GM23338 (cell line): ENCODE measurements at regions not wholly inside any gene's neighbourhood (a gene's known extent, or its start where the extent isn't known, plus 50 kb on each side); places are given as distances from the start of the nearest gene placed in this dataset.

Experiments
- ATAC-seq: fragments of 200-7000 bp; cut with Tn5 transposase; 3 replicates; pipeline ENCODE4 v1.9.1; 2020
- DNase-seq: peaks from one replicate; pipeline ENCODE4 v3.0.0-alpha.2; 2015; ENCODE audit warnings: low spot score
- H2AFZ ChIP-seq: fragments of 200-600 bp; sonication (generic); 2 replicates; pipeline ENCODE4 v1.8.0; 2016; ENCODE audit warnings: antibody characterized with exemption, mild to moderate bottlenecking, moderate library complexity
- H3F3A ChIP-seq: fragments of 200-600 bp; sonication (generic); replicated peaks from 2 replicates; pipeline ENCODE4 v1.8.0; 2017; ENCODE audit warnings: antibody characterized with exemption, mixed run types, low read depth
- H3K27ac ChIP-seq: fragments of 200-600 bp; sonication (generic); 2 replicates; pipeline ENCODE4 v1.6.1; 2016; ENCODE audit warnings: low read depth
- H3K27me3 ChIP-seq: fragments of 200-600 bp; sonication (generic); 2 replicates; pipeline ENCODE4 v1.8.0; 2016; ENCODE audit warnings: mild to moderate bottlenecking, mixed run types, moderate library complexity; ENCODE audit not compliant: insufficient read depth
- H3K36me3 ChIP-seq: fragments of 200-600 bp; sonication (generic); 2 replicates; pipeline ENCODE4 v1.8.0; 2016; ENCODE audit warnings: mild to moderate bottlenecking; ENCODE audit not compliant: insufficient read depth
- H3K4me1 ChIP-seq: fragments of 200-600 bp; sonication (generic); 2 replicates; pipeline ENCODE4 v1.8.0; 2016; ENCODE audit warnings: mild to moderate bottlenecking, moderate library complexity; ENCODE audit not compliant: insufficient read depth
- H3K4me2 ChIP-seq: fragments of 200-600 bp; sonication (generic); 2 replicates; pipeline ENCODE4 v1.7.1; 2017; ENCODE audit warnings: mixed run types
- H3K4me3 ChIP-seq: fragments of 200-600 bp; sonication (generic); 2 replicates; pipeline ENCODE4 v1.6.1; 2016; ENCODE audit warnings: mixed run types
- H3K79me2 ChIP-seq: fragments of 200-600 bp; sonication (generic); replicated peaks from 2 replicates; pipeline ENCODE4 v1.8.0; 2017; ENCODE audit warnings: mild to moderate bottlenecking; ENCODE audit not compliant: insufficient read depth
- H3K9me2 ChIP-seq: fragments of 200-600 bp; sonication (generic); 2 replicates; pipeline ENCODE4 v1.8.0; 2017; ENCODE audit not compliant: insufficient read depth
- H4K20me1 ChIP-seq: fragments of 200-600 bp; sonication (generic); replicated peaks from 2 replicates; pipeline ENCODE4 v1.8.0; 2017; ENCODE audit warnings: mild to moderate bottlenecking; ENCODE audit not compliant: insufficient read depth
- H3K27ac Mint-ChIP-seq: 2 replicates; pipeline ENCODE4 v1.8.0; 2020; ENCODE audit warnings: inconsistent platforms, mild to moderate bottlenecking, moderate library complexity, mixed read lengths
- H3K27me3 Mint-ChIP-seq: 3 replicates; pipeline ENCODE4 v1.8.0; 2022; ENCODE audit warnings: low read depth, mild to moderate bottlenecking, moderate library complexity, mixed read lengths, inconsistent platforms; ENCODE audit not compliant: insufficient read depth, poor library complexity
- H3K36me3 Mint-ChIP-seq: 3 replicates; pipeline ENCODE4 v1.8.0; 2021; ENCODE audit warnings: low read depth, mild to moderate bottlenecking, inconsistent platforms, moderate library complexity, mixed read lengths
- H3K4me1 Mint-ChIP-seq: 3 replicates; pipeline ENCODE4 v1.8.0; 2020; ENCODE audit warnings: mild to moderate bottlenecking, inconsistent platforms, mixed read lengths
- H3K4me3 Mint-ChIP-seq: 3 replicates; pipeline ENCODE4 v1.8.0; 2021; ENCODE audit warnings: moderate library complexity, mild to moderate bottlenecking, inconsistent platforms, mixed read lengths
- H3K9me3 Mint-ChIP-seq: 3 replicates; pipeline ENCODE4 v1.8.0; 2020; ENCODE audit warnings: moderate library complexity, mild to moderate bottlenecking, inconsistent platforms, mixed read lengths
- CREB1 ChIP-seq: fragments of 250-450 bp; sonication (Bioruptor Pico); IDR thresholded peaks from 2 replicates; pipeline ENCODE4 v1.5.0; 2020; ENCODE audit warnings: low read depth, mild to moderate bottlenecking, moderate library complexity
- EZH2 ChIP-seq: fragments of 200-600 bp; sonication (generic); IDR thresholded peaks from one replicate; pipeline ENCODE4 v1.8.0; 2017; ENCODE audit warnings: antibody characterized with exemption, mild to moderate bottlenecking, low read depth; ENCODE audit not compliant: unreplicated experiment
- EZH2phosphoT487 ChIP-seq: fragments of 200-600 bp; sonication (generic); IDR thresholded peaks from one replicate; pipeline ENCODE4 v1.8.1; 2018; ENCODE audit warnings: antibody characterized with exemption; ENCODE audit not compliant: unreplicated experiment
- JUNB ChIP-seq: IDR thresholded peaks from one replicate; pipeline ENCODE4 v1.6.1; 2016; ENCODE audit warnings: antibody characterized with exemption; ENCODE audit not compliant: unreplicated experiment
- NANOG ChIP-seq: IDR thresholded peaks from 2 replicates; pipeline ENCODE4 v1.6.1; 2016; ENCODE audit warnings: antibody characterized with exemption, borderline replicate concordance
- POLR2AphosphoS5 ChIP-seq: IDR thresholded peaks from 2 replicates; pipeline ENCODE4 v1.6.1; 2016; ENCODE audit warnings: antibody characterized with exemption, low read depth
- STAT1 ChIP-seq: IDR thresholded peaks from one replicate; pipeline ENCODE4 v1.6.1; 2016; ENCODE audit warnings: antibody characterized with exemption; ENCODE audit not compliant: unreplicated experiment
- ZNF114 ChIP-seq: fragments of 250-450 bp; sonication (Bioruptor Pico); IDR thresholded peaks from 2 replicates; pipeline ENCODE4 v1.5.0; 2020; ENCODE audit warnings: mild to moderate bottlenecking, moderate library complexity
- ZNF331 ChIP-seq: fragments of 250-450 bp; sonication (Bioruptor Pico); IDR thresholded peaks from 2 replicates; pipeline ENCODE4 v1.5.0; 2020; ENCODE audit warnings: low read depth, mild to moderate bottlenecking, moderate library complexity
- TF ChIP-seq, protein P1 (sequence below): fragments of 250-450 bp; sonication (Bioruptor Pico); IDR thresholded peaks from 2 replicates; pipeline ENCODE4 v1.5.0; 2020; ENCODE audit warnings: mild to moderate bottlenecking, moderate library complexity
- TF ChIP-seq, protein P2 (sequence below): IDR thresholded peaks from 2 replicates; pipeline ENCODE4 v1.6.1; 2016; ENCODE audit warnings: antibody characterized with exemption
- TF ChIP-seq, protein P3 (sequence below): IDR thresholded peaks from one replicate; pipeline ENCODE4 v1.6.1; 2018; ENCODE audit warnings: antibody characterized with exemption; ENCODE audit not compliant: unreplicated experiment
- TF ChIP-seq, protein P4 (sequence below), 2 experiments: fragments of 200-600 bp in 1 of 2; sonication (generic) in 1 of 2; conservative IDR thresholded peaks; 2 replicates each; pipeline versions ENCODE4 v1.5.1 to v1.6.1; 2016 to 2017; ENCODE audit warnings: antibody characterized with exemption in 2 of 2, low read depth in 2 of 2, mild to moderate bottlenecking in 2 of 2, moderate library complexity in 1 of 2

DNA sequence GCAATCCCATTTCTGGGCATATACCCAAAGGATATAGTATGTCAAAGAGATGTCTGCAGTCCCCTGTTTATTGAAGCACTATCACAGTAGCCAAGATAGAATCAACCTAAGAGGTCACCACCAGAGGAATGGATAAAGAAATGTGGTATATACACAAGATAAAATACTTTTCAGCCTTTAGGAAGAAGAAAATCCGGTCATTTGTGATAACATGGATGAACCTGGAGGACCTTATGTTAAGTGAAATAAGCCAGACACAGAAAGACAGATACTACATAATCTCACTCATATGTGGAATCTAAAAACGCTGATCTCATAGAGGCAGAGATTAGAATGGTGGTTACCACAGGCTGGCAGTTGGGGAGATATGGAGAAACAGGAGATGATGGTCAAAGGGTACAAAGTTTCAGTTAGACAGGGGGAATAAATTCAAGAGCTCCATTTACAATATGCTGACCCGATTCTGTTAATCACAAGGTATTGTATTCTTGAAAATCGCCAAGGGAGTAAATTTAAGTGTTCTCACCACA lies 195.8 kb downstream of the MTHFS start:
- Histone ChIP-seq H3K4me2 (no peak overlapping the region), H3K79me2 (no peaks in the 10 kb centered on the region), H3K36me3 (no peaks in the 10 kb centered on the region), H3K27me3 (no peaks in the 10 kb centered on the region), H3K9me2 (peaks cover 29% of the 10 kb centered on the region; the same call in 1 of the 2 replicates), H4K20me1 (no peaks in the 10 kb centered on the region), H3F3A (no peaks in the 10 kb centered on the region), H3K4me1 (no peaks in the 10 kb centered on the region), H3K27ac (no peak overlapping the region), H3K4me3 (no peak overlapping the region), H2AFZ (no peak overlapping the region)
- TF ChIP-seq, protein P1, sequence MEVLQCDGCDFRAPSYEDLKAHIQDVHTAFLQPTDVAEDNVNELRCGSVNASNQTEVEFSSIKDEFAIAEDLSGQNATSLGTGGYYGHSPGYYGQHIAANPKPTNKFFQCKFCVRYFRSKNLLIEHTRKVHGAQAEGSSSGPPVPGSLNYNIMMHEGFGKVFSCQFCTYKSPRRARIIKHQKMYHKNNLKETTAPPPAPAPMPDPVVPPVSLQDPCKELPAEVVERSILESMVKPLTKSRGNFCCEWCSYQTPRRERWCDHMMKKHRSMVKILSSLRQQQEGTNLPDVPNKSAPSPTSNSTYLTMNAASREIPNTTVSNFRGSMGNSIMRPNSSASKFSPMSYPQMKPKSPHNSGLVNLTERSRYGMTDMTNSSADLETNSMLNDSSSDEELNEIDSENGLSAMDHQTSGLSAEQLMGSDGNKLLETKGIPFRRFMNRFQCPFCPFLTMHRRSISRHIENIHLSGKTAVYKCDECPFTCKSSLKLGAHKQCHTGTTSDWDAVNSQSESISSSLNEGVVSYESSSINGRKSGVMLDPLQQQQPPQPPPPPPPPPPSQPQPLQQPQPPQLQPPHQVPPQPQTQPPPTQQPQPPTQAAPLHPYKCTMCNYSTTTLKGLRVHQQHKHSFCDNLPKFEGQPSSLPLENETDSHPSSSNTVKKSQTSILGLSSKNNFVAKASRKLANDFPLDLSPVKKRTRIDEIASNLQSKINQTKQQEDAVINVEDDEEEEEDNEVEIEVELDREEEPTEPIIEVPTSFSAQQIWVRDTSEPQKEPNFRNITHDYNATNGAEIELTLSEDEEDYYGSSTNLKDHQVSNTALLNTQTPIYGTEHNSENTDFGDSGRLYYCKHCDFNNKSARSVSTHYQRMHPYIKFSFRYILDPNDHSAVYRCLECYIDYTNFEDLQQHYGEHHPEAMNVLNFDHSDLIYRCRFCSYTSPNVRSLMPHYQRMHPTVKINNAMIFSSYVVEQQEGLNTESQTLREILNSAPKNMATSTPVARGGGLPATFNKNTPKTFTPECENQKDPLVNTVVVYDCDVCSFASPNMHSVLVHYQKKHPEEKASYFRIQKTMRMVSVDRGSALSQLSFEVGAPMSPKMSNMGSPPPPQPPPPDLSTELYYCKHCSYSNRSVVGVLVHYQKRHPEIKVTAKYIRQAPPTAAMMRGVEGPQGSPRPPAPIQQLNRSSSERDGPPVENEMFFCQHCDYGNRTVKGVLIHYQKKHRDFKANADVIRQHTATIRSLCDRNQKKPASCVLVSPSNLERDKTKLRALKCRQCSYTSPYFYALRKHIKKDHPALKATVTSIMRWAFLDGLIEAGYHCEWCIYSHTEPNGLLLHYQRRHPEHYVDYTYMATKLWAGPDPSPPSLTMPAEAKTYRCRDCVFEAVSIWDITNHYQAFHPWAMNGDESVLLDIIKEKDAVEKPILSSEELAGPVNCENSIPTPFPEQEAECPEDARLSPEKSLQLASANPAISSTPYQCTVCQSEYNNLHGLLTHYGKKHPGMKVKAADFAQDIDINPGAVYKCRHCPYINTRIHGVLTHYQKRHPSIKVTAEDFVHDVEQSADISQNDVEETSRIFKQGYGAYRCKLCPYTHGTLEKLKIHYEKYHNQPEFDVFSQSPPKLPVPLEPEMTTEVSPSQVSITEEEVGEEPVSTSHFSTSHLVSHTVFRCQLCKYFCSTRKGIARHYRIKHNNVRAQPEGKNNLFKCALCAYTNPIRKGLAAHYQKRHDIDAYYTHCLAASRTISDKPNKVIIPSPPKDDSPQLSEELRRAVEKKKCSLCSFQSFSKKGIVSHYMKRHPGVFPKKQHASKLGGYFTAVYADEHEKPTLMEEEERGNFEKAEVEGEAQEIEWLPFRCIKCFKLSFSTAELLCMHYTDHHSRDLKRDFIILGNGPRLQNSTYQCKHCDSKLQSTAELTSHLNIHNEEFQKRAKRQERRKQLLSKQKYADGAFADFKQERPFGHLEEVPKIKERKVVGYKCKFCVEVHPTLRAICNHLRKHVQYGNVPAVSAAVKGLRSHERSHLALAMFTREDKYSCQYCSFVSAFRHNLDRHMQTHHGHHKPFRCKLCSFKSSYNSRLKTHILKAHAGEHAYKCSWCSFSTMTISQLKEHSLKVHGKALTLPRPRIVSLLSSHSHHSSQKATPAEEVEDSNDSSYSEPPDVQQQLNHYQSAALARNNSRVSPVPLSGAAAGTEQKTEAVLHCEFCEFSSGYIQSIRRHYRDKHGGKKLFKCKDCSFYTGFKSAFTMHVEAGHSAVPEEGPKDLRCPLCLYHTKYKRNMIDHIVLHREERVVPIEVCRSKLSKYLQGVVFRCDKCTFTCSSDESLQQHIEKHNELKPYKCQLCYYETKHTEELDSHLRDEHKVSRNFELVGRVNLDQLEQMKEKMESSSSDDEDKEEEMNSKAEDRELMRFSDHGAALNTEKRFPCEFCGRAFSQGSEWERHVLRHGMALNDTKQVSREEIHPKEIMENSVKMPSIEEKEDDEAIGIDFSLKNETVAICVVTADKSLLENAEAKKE = no peak
- no peak for TF ChIP-seq ZNF331 (CRISPR knock-in tag)
- TF ChIP-seq ZNF114 = no peak
- TF ChIP-seq POLR2AphosphoS5 = no peak
- TF ChIP-seq STAT1 = no peak
- TF ChIP-seq CREB1 (CRISPR knock-in tag) = no peak
- TF ChIP-seq, protein P2, sequence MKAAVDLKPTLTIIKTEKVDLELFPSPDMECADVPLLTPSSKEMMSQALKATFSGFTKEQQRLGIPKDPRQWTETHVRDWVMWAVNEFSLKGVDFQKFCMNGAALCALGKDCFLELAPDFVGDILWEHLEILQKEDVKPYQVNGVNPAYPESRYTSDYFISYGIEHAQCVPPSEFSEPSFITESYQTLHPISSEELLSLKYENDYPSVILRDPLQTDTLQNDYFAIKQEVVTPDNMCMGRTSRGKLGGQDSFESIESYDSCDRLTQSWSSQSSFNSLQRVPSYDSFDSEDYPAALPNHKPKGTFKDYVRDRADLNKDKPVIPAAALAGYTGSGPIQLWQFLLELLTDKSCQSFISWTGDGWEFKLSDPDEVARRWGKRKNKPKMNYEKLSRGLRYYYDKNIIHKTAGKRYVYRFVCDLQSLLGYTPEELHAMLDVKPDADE = no peak
- no peak for TF ChIP-seq JUNB
- TF ChIP-seq, protein P3, sequence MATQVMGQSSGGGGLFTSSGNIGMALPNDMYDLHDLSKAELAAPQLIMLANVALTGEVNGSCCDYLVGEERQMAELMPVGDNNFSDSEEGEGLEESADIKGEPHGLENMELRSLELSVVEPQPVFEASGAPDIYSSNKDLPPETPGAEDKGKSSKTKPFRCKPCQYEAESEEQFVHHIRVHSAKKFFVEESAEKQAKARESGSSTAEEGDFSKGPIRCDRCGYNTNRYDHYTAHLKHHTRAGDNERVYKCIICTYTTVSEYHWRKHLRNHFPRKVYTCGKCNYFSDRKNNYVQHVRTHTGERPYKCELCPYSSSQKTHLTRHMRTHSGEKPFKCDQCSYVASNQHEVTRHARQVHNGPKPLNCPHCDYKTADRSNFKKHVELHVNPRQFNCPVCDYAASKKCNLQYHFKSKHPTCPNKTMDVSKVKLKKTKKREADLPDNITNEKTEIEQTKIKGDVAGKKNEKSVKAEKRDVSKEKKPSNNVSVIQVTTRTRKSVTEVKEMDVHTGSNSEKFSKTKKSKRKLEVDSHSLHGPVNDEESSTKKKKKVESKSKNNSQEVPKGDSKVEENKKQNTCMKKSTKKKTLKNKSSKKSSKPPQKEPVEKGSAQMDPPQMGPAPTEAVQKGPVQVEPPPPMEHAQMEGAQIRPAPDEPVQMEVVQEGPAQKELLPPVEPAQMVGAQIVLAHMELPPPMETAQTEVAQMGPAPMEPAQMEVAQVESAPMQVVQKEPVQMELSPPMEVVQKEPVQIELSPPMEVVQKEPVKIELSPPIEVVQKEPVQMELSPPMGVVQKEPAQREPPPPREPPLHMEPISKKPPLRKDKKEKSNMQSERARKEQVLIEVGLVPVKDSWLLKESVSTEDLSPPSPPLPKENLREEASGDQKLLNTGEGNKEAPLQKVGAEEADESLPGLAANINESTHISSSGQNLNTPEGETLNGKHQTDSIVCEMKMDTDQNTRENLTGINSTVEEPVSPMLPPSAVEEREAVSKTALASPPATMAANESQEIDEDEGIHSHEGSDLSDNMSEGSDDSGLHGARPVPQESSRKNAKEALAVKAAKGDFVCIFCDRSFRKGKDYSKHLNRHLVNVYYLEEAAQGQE = no peak
- no peak for TF ChIP-seq NANOG
- no peak for TF ChIP-seq EZH2phosphoT487
- no peak for TF ChIP-seq EZH2
- TF ChIP-seq, protein P4, sequence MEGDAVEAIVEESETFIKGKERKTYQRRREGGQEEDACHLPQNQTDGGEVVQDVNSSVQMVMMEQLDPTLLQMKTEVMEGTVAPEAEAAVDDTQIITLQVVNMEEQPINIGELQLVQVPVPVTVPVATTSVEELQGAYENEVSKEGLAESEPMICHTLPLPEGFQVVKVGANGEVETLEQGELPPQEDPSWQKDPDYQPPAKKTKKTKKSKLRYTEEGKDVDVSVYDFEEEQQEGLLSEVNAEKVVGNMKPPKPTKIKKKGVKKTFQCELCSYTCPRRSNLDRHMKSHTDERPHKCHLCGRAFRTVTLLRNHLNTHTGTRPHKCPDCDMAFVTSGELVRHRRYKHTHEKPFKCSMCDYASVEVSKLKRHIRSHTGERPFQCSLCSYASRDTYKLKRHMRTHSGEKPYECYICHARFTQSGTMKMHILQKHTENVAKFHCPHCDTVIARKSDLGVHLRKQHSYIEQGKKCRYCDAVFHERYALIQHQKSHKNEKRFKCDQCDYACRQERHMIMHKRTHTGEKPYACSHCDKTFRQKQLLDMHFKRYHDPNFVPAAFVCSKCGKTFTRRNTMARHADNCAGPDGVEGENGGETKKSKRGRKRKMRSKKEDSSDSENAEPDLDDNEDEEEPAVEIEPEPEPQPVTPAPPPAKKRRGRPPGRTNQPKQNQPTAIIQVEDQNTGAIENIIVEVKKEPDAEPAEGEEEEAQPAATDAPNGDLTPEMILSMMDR (conservative IDR thresholded peaks at IDR 0.05; ENCODE audit: low read depth in 2 of 2) = no peak
- H3K36me3 Mint-ChIP-seq = no peaks in the 10 kb centered on the region
- DNase-seq = no peak
- no peaks in the 10 kb centered on the region for H3K27me3 Mint-ChIP-seq
- no peaks in the 10 kb centered on the region for H3K9me3 Mint-ChIP-seq
- no peak overlapping the region for H3K4me3 Mint-ChIP-seq
- H3K27ac Mint-ChIP-seq = no peak overlapping the region; the same call in 1 of the 2 replicates
- no peak for ATAC-seq
- no peaks in the 10 kb centered on the region for H3K4me1 Mint-ChIP-seq
